ENCODE measurements at regions not wholly inside any gene's neighbourhood (a gene's known extent, or its start where the extent isn't known, plus 50 kb on each side); places are given as distances from the start of the nearest gene placed in this dataset.
A peak's percentile ranks its signal among the peaks of the same experiment; 100 is the strongest.

DNA sequence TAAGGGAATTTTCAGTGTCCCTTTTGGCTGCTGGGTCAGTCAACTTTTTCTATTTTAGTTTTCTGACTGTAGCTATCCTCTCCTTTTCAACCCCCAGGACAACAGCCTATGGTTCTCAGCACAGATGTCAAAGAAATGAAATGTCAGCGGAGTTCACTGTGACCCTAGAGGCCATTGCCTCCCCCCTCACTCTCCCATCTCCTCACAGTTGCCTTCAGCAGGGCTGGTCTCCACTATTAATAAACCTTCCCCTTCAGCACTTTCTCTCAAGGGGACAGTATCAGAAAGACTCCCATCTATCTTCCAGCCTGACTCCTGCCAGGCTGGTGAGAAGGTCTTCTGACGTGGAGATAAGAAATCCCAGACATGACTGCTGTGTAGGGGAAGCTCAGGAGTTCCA, 137.1 kb upstream of the WSCD2 start:
- TF ChIP-seq, protein P1, sequence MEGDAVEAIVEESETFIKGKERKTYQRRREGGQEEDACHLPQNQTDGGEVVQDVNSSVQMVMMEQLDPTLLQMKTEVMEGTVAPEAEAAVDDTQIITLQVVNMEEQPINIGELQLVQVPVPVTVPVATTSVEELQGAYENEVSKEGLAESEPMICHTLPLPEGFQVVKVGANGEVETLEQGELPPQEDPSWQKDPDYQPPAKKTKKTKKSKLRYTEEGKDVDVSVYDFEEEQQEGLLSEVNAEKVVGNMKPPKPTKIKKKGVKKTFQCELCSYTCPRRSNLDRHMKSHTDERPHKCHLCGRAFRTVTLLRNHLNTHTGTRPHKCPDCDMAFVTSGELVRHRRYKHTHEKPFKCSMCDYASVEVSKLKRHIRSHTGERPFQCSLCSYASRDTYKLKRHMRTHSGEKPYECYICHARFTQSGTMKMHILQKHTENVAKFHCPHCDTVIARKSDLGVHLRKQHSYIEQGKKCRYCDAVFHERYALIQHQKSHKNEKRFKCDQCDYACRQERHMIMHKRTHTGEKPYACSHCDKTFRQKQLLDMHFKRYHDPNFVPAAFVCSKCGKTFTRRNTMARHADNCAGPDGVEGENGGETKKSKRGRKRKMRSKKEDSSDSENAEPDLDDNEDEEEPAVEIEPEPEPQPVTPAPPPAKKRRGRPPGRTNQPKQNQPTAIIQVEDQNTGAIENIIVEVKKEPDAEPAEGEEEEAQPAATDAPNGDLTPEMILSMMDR (conservative IDR thresholded peaks at IDR 0.05; ENCODE audit: low read depth), result no peak
- ChIA-PET POLR2A (ENCODE audit: low non-redundant PET) (no interaction called here), CTCF (interaction anchor here (1.2 kb wide), 1 partner anchor 74 kb away, joined by 3 read pairs; no protein-coding TSS in a partner anchor)
- no peak for DNase-seq (ENCODE audit: low spot score)
- H3K27ac ChIP-seq, result no peak overlapping the region

DNA sequence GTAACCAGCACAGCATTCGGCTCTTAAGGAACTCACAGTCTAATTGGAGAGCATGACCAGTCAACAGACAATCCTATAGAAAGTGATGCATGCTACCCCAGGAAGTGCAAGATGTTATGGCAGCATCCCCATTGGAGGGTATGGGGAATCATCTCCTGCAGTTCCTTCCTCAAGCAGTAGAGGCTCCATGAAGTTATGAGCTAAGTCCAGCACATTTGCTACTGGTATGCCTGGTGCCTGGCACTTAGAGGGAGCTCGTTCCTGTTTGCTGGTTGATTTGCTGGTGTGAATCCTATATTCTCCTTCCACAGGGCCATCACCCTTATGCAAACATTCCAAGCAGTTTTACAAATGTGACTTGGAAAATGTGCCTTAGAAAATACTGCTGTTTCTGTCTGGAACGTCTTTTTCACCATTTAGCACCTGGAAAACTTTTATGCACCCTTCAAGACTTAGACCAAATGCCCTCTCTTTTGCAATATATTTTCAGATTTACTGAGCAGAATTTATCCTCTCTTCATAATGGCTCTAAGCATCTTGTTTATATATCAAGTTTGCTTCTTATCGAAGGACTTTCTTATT, 136.1 kb upstream of the WSCD2 start:
- POLR2A ChIA-PET (ENCODE audit: low non-redundant PET), result no interaction called here
- CTCF ChIA-PET, result no interaction called here
- TF ChIP-seq, protein P1 (conservative IDR thresholded peaks at IDR 0.05; ENCODE audit: low read depth), result peak; percentile 22; the same call in 1 of the 2 replicates
- H3K27ac ChIP-seq, result no peak overlapping the region
- DNase-seq (ENCODE audit: low spot score), result peak; percentile 36

DNA sequence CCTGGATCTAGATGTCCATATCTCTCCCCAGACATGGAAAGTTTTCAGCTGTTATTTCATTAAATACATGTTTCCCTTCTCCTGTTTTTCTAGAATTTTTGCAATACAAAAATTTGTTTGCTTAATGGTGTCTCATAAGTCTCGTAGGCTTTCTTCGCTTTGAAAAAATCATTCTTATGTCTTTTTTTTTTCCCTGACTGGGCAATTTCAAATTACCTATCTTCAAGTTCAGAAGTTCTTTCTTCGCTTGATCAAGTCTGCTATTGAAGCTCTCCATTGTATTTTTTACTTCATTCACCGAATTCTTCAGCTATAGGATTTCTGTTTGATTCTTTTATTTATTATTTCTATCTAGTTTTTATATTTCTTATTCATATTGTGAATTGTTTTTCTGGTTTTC, 130.2 kb upstream of the WSCD2 start:
- no peak for DNase-seq (ENCODE audit: low spot score)
- no peak overlapping the region for H3K27ac ChIP-seq
- TF ChIP-seq, protein P1 (conservative IDR thresholded peaks at IDR 0.05; ENCODE audit: low read depth), result no peak
- POLR2A ChIA-PET (ENCODE audit: low non-redundant PET), result no interaction called here
- CTCF ChIA-PET, result interaction anchor here (0.6 kb wide), 3 partner anchors 45 to 415 kb away, joined by 3 to 4 read pairs (median 4); no protein-coding TSS in a partner anchor

DNA sequence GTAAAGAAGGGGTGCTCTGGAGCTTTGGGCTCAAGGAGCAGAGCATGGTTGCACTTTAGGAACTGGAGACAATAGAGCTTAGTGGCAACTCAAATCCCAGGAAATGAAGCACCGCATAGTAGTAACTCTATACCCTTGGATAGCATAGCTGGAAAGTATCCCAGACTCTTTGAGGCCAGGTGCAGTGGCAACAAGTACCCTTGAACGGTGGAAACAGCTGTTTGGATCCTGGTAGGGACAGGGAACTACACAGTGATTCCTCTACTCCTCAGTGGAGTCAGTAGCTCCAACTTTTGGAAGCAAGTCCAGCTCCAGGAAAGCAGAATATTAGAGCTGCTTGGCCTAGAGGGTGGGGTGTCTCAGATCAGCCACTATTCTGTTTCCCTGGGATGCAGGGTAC, 129.0 kb upstream of the WSCD2 start:
- ChIA-PET CTCF (interaction anchor here (0.5 to 0.6 kb wide), 2 partner anchors 86 to 145 kb away, joined by 3 to 4 read pairs; no protein-coding TSS in a partner anchor), POLR2A (ENCODE audit: low non-redundant PET) (no interaction called here)
- TF ChIP-seq, protein P1 (conservative IDR thresholded peaks at IDR 0.05; ENCODE audit: low read depth), result no peak
- H3K27ac ChIP-seq, result no peak overlapping the region
- DNase-seq (ENCODE audit: low spot score), result no peak

- no peak overlapping the region for H3K27ac ChIP-seq
- peak; percentile 22 for DNase-seq (ENCODE audit: low spot score)
- ChIA-PET CTCF (no interaction called here), POLR2A (ENCODE audit: low non-redundant PET) (no interaction called here)
- TF ChIP-seq, protein P1 (conservative IDR thresholded peaks at IDR 0.05; ENCODE audit: low read depth), result no peak
Observed at GRCh38 chr12:108004319-108004718, 124.8 kb upstream of the WSCD2 start.

DNA sequence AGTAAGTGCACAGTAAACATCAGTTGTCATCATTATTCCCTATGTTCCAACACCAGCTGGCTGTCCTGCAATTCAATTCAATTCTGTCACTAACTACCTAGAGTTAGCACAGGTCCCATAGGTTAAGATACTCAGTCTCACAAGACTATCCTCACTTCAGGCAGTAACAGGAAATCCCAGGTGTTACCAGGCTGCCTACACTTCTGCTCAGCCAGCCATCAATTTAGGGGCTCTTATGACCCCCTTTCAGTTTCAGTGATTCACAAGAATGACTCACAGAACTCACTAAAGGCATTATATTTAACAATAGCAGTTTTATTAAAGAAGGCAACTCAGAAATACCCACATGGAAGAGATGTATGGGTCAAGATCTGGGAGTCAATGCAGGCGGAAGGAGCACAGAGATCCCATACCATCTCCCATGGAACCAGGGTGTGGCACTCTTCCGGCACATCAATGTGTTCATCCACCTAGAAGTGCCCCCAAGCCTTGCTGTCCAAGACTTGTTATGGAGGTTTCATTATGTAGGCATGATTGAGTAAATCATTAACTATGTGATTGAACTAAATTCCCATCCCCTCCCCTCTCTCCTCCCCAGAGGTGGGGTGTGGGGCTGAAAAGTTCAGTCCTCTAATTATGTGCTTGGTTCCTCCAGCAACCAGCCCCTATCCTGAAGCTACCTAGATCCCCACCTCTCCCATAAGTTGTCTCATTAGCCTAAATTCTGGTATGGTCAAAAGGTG, 120.8 kb upstream of the WSCD2 start:
- ChIA-PET CTCF (no interaction called here), POLR2A (ENCODE audit: low non-redundant PET) (no interaction called here)
- no peak for DNase-seq (ENCODE audit: low spot score)
- H3K27ac ChIP-seq, result no peak overlapping the region
- TF ChIP-seq, protein P1 (conservative IDR thresholded peaks at IDR 0.05; ENCODE audit: low read depth), result no peak

All from RWPE1 (cell line).